K562 (cell line): ENCODE measurements at regions not wholly inside any gene's neighbourhood (a gene's known extent, or its start where the extent isn't known, plus 50 kb on each side); places are given as distances from the start of the nearest gene placed in this dataset.
A peak's percentile ranks its signal among the peaks of the same experiment; 100 is the strongest.

Source experiments
- ATAC-seq: fragments of 200-7000 bp; cut with Tn5 transposase; 3 replicates; pipeline ENCODE4 v1.9.1; 2020; ENCODE audit warnings: moderate library complexity
- BruUV-seq: library from RNA; stranded (reverse); fragments of 400-500 nt; replicated peaks from 2 replicates; lab custom pipeline; 2021; lab: Mats Ljungman, UMichigan
- CTCF ChIA-PET: fragments of 300-600 bp; formaldehyde crosslinking; extraction: SDS; loops from one replicate; lab custom pipeline; 2021; ENCODE audit warnings: low intra/inter-chr PET ratio; lab: Yijun Ruan, JAX
- POLR2A ChIA-PET: fragments of 300-600, 350-650 bp; sonication (Branson Sonifier 250); formaldehyde crosslinking; extraction: SDS; loops from one replicate; lab custom pipeline; 2021; ENCODE audit warnings: antibody characterized with exemption, inconsistent platforms; lab: Yijun Ruan, JAX
- DNase-seq, 4 experiments: peaks; one replicate each; pipeline versions ENCODE4 v3.0.0 to v3.0.0-alpha.2; 2011 to 2018; ENCODE audit warnings: low spot score in 3 of 4, mixed read lengths in 3 of 4; ENCODE audit errors: extremely low read depth in 1 of 4
- FAIRE-seq: peaks from 2 replicates; lab custom pipeline; 2011; peaks lifted over from hg19 to GRCh38; lab: Jason Lieb, UNC
- H2AFZ ChIP-seq: 2 replicates; pipeline ENCODE4 v1.6.0; 2011; ENCODE audit warnings: low read depth, low read length, control low read depth, inconsistent platforms
- H3K27ac ChIP-seq: fragments of 200-600 bp; 3 replicates; pipeline ENCODE4 v1.8.0; 2011; ENCODE audit warnings: low read depth, mild to moderate bottlenecking, control low read depth, inconsistent platforms, low read length, moderate library complexity, mixed read lengths; ENCODE audit errors: extremely low read depth
- H3K27me3 ChIP-seq, 2 experiments: fragments of 300-600 bp in 1 of 2; 2 replicates in 1 of 2; 3 replicates in 1 of 2; pipeline versions ENCODE4 v1.6.0 to v1.8.0; 2011; ENCODE audit warnings: inconsistent platforms in 2 of 2, low read length in 2 of 2, mild to moderate bottlenecking in 1 of 2, mixed read lengths in 1 of 2, moderate library complexity in 1 of 2; ENCODE audit not compliant: control insufficient read depth in 2 of 2, insufficient read depth in 2 of 2
- H3K36me3 ChIP-seq: fragments of 300-600 bp; 3 replicates; pipeline ENCODE4 v1.8.0; 2011; ENCODE audit warnings: mild to moderate bottlenecking, low read length, inconsistent platforms; ENCODE audit not compliant: control insufficient read depth, insufficient read depth
- H3K4me1 ChIP-seq, 2 experiments: fragments of 200-600 bp in 1 of 2; replicated peaks in 1 of 2; 2 replicates in 1 of 2; 3 replicates in 1 of 2; pipeline versions ENCODE4 v1.5.1 to v1.8.0; 2011; ENCODE audit warnings: inconsistent platforms in 2 of 2, low read length in 2 of 2, mild to moderate bottlenecking in 1 of 2, mixed read lengths in 1 of 2, moderate library complexity in 1 of 2; ENCODE audit not compliant: control insufficient read depth in 2 of 2, insufficient read depth in 2 of 2
- H3K4me2 ChIP-seq: 2 replicates; pipeline ENCODE4 v1.6.1; 2011; ENCODE audit warnings: low read length, control low read depth, inconsistent platforms, mixed read lengths; ENCODE audit not compliant: insufficient read depth
- H3K4me3 ChIP-seq: fragments of 200-600 bp; sonication (generic), shearing (Covaris generic); 2 replicates; pipeline ENCODE4 v1.5.1; 2016; ENCODE audit warnings: control low read depth, inconsistent platforms
- H3K79me2 ChIP-seq: fragments of 200-600 bp; 3 replicates; pipeline ENCODE4 v1.8.0; 2011; ENCODE audit warnings: low read length, inconsistent platforms; ENCODE audit not compliant: control insufficient read depth, insufficient read depth
- H3K9ac ChIP-seq, 2 experiments: 2 replicates each; pipeline versions ENCODE4 v1.6.0 to v1.6.1; 2011; ENCODE audit warnings: low read depth in 2 of 2, low read length in 2 of 2, control low read depth in 1 of 2, inconsistent platforms in 1 of 2, mild to moderate bottlenecking in 1 of 2, mixed read lengths in 1 of 2; ENCODE audit not compliant: insufficient read depth in 1 of 2
- H3K9me1 ChIP-seq: one replicate; pipeline ENCODE4 v1.6.0; 2011; ENCODE audit warnings: inconsistent platforms, mild to moderate bottlenecking, low read length, moderate library complexity; ENCODE audit not compliant: control insufficient read depth, insufficient read depth
- H3K9me3 ChIP-seq: replicated peaks from 2 replicates; pipeline ENCODE4 v1.5.1; 2011; ENCODE audit warnings: low read depth, low read length, inconsistent platforms; ENCODE audit not compliant: control insufficient read depth, insufficient read depth
- H4K20me1 ChIP-seq: replicated peaks from 2 replicates; pipeline ENCODE4 v1.6.1; 2011; ENCODE audit warnings: low read length, inconsistent platforms, mixed read lengths; ENCODE audit not compliant: control insufficient read depth, insufficient read depth
- C11orf30 ChIP-seq: fragments of 450-650 bp; IDR thresholded peaks from 2 replicates; pipeline ENCODE4 v1.6.1; 2016; ENCODE audit warnings: low read depth, mild to moderate bottlenecking
- ELK3 ChIP-seq: fragments of 450-650 bp; formaldehyde crosslinking; IDR thresholded peaks from 2 replicates; pipeline ENCODE4 v1.4.0; 2020; ENCODE audit warnings: mild to moderate bottlenecking
- HDAC2 ChIP-seq: fragments of 450-650 bp; IDR thresholded peaks from 2 replicates; pipeline ENCODE4 v1.6.1; 2016; ENCODE audit warnings: mild to moderate bottlenecking
- HDAC6 ChIP-seq: IDR thresholded peaks from 2 replicates; pipeline ENCODE4 v1.6.1; 2012; ENCODE audit warnings: low read depth, mild to moderate bottlenecking, control low read depth, inconsistent platforms, low read length, moderate library complexity
- MAFF ChIP-seq: IDR thresholded peaks from 2 replicates; pipeline ENCODE4 v1.6.1; 2012; ENCODE audit warnings: low read length, improper control_type of control experiment
- NELFE ChIP-seq: IDR thresholded peaks from 2 replicates; pipeline ENCODE4 v1.6.1; 2011; ENCODE audit warnings: mild to moderate bottlenecking; ENCODE audit not compliant: insufficient read depth, insufficient read length
- OTX1 ChIP-seq: fragments of 450-650 bp; formaldehyde crosslinking; IDR thresholded peaks from 2 replicates; pipeline ENCODE4 v1.4.0; 2022; ENCODE audit warnings: mild to moderate bottlenecking
- PHF20 ChIP-seq: fragments of 450-650 bp; IDR thresholded peaks from 2 replicates; pipeline ENCODE4 v1.6.1; 2018; ENCODE audit not compliant: partially characterized antibody
- PHTF2 ChIP-seq: fragments of 250-450 bp; sonication (Bioruptor Pico); IDR thresholded peaks from 2 replicates; pipeline ENCODE4 v1.5.0; 2021; ENCODE audit warnings: mild to moderate bottlenecking
- POLR3A ChIP-seq: IDR thresholded peaks from 2 replicates; pipeline ENCODE4 v1.6.1; 2011; ENCODE audit warnings: borderline replicate concordance, mild to moderate bottlenecking, moderate library complexity; ENCODE audit not compliant: insufficient read length, insufficient read depth; ENCODE audit errors: extremely low read depth
- RBM22 ChIP-seq: fragments of 200-400 bp; formaldehyde crosslinking; IDR thresholded peaks from 2 replicates; pipeline ENCODE4 v1.6.1; 2018; ENCODE audit warnings: low read length, low read depth; ENCODE audit not compliant: poor library complexity, severe bottlenecking
- ZC3H4 ChIP-seq: sonication (generic); formaldehyde crosslinking; IDR thresholded peaks from 2 replicates; pipeline ENCODE4 v1.9.0; 2021; ENCODE audit warnings: missing genetic modification reagents, borderline replicate concordance
- ZNF23 ChIP-seq: fragments of 250-450 bp; sonication (Bioruptor Pico); IDR thresholded peaks from 2 replicates; pipeline ENCODE4 v1.4.0; 2020; ENCODE audit warnings: mild to moderate bottlenecking
- ZNF316 ChIP-seq: fragments of 450-650 bp; IDR thresholded peaks from 2 replicates; pipeline ENCODE4 v1.6.1; 2016
- ZSCAN32 ChIP-seq: fragments of 450-650 bp; formaldehyde crosslinking; IDR thresholded peaks from 2 replicates; pipeline ENCODE4 v1.4.0; 2020; ENCODE audit warnings: mild to moderate bottlenecking, moderate library complexity
- WGBS: fragments of 100-300 bp; shearing (Covaris generic); methylation state at CpG from one replicate; pipeline ENCODE4 v1.1.6; 2016; ENCODE audit warnings: low coverage, mixed read lengths; ENCODE audit not compliant: insufficient coverage; ENCODE audit errors: missing lambda C conversion rate; 5-methylcytosine and 5-hydroxymethylcytosine counted together
- in situ Hi-C: fragments of 300-500 bp; cut with MboI; formaldehyde crosslinking; loops from 4 replicates; pipeline ENCODE4 v1.15.0; 2018; ENCODE audit warnings: inconsistent platforms, mixed read lengths
- intact Hi-C: fragments of 100-400 bp; cut with micrococcal nuclease; formaldehyde crosslinking; loops from 2 replicates; pipeline ENCODE4 v1.14.2; 2022

- Histone ChIP-seq H3K9me1 (no peaks in the 10 kb centered on the region), H3K4me2 (no peak overlapping the region), H3K79me2 (no peaks in the 10 kb centered on the region), H3K36me3 (no peaks in the 10 kb centered on the region), H3K4me1 (no peaks in the 10 kb centered on the region), H2AFZ (no peak overlapping the region), H3K27ac (no peak overlapping the region), H3K9me3 (no peaks in the 10 kb centered on the region), H3K4me3 (no peak overlapping the region), H4K20me1 (no peaks in the 10 kb centered on the region), H3K9ac (no peak overlapping the region), H3K27me3 (no peaks in the 10 kb centered on the region)
- intact Hi-C loops, result loop anchor here (1.0 to 10.0 kb wide), 7 partner anchors 63 to 1641 kb away; partner anchors contain the start of gene SF3B5
- in situ Hi-C loops, result loop anchor here (5.0 to 10.0 kb wide), 3 partner anchors 366 to 649 kb away; no protein-coding TSS in a partner anchor
- FAIRE-seq (no peak), ATAC-seq (no peak), DNase-seq (no peak)
- POLR2A ChIA-PET, result interaction anchor here (1.0 to 1.1 kb wide), 2 partner anchors 23 to 438 kb away, joined by 3 to 4 read pairs; no protein-coding TSS in a partner anchor
- CTCF ChIA-PET, result interaction anchor here (0.7 to 2.6 kb wide), 2 partner anchors 437 to 500 kb away, joined by 3 to 32 read pairs; no protein-coding TSS in a partner anchor
- TF ChIP-seq ELK3 (no peak), RBM22 (no peak), C11orf30 (peak; percentile 52; the same call in 1 of the 2 replicates), ZNF316 (peak; percentile 40; the same call in 1 of the 2 replicates), ZSCAN32 (no peak), ZC3H4 (CRISPR knock-in tag) (no peak), PHF20 (no peak), OTX1 (no peak), NELFE (no peak), MAFF (peak; percentile 13; the same call in 1 of the 2 replicates), HDAC2 (no peak), ZNF23 (no peak), HDAC6 (no peak), POLR3A (no peak), PHTF2 (no peak)
- no TSS peak for BruUV-seq
- 52% methylated on average over 6 of the region's 6 CpGs for WGBS
These were observed 64.4 kb upstream of the FUCA2 start for GRCh38 chr6:143575901-143576426.
